C1 segment of cervical spinal cord (tissue), 14 donors: ENCODE measurements at regions not wholly inside any gene's neighbourhood (a gene's known extent, or its start where the extent isn't known, plus 50 kb on each side); places are given as distances from the start of the nearest gene placed in this dataset.
A peak's percentile ranks its signal among the peaks of the same experiment; 100 is the strongest.
"Not testable (repeated sequence)": the region's sequence is repeated elsewhere in the genome, so short reads cannot be mapped to it uniquely, and the experiment has no call there.

Experiments used
- DNase-seq, 14 donors: peaks; one replicate each; lab custom pipeline; 2025; lab: John Stamatoyannopoulos, UW

DNA sequence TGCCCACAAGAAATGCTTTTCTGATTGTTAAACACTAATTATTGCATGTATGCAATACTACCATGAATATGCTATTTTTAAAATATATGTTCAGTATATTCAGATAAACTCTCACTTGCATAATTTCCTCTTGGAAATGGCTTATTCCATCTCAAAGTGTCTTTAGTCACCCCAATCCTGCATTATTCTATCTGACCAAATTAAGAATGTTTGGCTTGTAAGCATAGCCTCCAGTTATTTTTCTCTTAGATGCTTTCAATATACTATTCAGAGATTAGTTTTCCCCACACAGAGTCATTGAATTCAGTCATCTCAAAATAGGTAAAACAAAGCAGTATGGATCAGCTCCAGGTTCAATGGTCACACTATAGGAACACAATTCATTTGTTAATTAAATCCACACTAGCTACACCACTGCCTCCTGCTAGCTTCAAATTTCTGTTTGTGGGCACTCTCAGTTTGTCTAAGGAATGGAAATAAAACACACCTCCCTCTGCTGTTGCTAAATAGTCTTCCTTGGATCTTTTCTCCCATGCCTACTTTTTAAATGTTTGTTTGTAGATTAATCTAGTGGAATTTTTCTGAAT lies 134.6 kb upstream of the TBCA start:
- no peak for DNase-seq

DNA sequence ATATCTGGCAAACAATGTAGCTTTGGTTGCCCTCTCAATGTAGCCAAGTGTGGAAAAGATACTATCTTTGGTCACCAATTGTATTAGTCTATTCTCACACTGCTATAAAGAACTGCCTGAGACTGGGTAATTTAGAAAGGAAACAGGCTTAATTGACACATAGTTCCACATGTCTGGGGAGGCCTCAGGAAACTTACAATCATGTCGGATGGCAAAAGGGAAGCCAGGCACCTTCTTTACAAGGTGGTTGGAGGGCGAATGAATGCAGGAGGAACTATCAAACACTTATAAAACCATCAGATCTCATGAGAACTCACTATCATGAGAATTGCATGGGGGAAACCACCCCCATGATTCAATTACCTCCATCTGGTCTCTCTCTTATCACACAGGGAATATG lies 133.1 kb upstream of the TBCA start:
- DNase-seq = no peak

DNA sequence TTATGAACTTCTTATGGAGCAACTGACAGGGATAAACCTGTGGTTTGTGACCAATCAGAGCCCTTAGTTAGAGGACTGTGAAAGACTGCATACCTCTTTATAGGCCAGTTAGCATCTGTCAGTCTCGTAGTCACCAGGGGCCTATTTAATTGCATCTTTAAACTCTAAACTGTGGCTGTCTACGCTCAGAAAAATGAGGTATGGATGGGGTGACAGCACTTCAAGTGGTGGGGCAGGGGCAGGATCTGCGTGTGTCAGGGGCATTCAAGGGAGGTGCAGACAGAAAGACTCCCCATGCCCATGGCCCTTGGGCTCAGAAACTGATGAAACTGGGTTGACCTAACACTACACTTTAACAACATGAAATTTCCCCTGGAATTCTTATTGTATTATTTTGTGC lies 132.6 kb upstream of the TBCA start:
- DNase-seq = no peak

DNA sequence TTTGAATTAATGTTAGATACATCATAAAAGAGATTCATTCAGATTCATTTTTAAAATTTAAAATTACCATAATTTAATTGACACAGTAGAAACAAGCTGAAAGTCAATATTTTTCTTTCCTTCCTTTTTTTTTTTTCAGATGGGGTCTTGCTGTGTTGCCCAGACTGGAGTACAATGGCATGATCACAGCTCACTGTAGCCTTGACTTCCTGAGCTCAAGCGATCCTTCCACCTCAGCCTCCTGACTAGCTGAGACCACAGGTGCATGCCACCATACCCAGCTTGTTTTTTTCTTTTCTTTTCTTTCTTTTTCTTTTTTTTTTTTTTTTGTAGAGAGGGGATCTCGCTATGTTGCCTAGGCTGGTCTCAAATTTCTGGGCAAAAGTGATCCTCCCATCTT lies 131.6 kb upstream of the TBCA start:
- no peak for DNase-seq

DNA sequence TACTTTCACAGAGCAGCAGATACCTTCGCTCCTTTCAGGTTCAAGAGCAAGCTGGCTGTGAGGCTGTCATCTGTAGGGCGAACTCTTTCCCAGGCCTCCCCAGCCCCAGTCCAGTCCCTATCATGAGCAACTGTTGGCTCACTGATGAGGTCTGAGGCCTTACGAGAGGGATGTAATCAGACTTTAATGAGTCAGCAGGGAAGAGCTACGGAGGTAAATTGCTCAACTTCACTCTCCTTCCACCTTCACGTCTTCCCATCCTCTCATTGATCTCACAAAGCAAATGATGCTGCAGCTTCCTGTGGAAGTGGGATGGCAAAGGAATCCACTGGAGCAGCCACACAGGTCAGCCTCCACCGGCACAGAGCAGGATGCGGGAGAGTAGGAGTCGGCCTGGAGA lies 130.7 kb upstream of the TBCA start:
- DNase-seq = no peak

DNA sequence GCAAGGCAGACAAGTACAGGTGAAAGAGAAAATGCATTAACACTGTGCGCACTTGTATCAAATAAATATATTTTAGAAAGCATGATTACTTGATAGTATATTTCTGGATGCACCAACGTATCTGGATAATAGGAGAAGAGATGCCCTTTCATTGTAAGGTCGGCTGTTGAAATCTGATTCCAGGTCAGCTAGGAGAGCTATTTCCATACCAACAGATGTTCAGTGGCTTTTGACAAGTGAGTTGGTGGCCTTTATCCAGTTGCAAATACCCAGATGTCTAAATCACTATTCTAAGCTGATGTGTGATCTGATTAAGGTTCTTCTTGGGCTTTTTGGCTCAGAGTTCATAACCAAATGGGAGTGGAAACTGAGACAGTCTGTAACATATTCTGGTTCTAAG lies 128.2 kb upstream of the TBCA start:
- DNase-seq = no peak

DNA sequence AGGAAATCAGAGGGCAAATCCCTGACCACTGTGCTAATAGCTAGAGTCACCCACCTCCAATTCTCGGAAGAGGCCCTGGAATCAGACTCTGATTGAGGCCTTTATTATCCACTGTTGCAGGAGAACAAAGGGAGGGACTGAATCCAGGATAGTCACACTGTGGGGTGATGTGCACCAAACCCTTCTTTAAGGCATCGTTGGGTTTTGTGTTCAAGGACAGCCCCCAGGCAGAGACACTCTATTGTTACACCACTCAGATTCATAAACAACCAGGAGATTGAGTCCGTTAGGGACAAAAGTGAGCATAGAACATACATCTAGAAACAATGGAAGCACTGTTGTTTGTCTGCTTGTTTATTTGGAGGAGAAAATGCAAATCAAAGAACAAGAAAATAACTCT lies 124.6 kb upstream of the TBCA start:
- DNase-seq = peak in 11 of 14 donors; percentile 8 to 54 (median 33)

DNA sequence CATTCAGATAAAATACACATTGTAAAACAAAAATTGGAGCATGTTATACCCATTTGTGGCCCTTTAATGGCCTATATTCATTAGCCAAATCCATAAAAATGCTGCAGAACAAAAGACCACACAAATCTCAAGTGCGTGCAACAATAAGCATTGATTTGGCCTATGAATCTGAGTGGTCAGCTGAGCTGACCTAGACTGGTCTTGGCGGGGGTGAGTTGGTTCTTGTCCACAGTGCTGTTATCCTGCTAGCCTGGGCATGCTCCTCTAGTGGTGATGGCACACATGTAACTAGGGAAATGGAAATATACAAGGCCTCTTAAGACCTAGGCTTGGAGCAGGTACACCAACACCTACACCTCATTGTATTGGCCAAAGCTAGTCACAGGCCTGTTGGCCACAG lies 122.2 kb upstream of the TBCA start:
- peak in 12 of 14 donors; percentile 2 to 52 (median 37) for DNase-seq

DNA sequence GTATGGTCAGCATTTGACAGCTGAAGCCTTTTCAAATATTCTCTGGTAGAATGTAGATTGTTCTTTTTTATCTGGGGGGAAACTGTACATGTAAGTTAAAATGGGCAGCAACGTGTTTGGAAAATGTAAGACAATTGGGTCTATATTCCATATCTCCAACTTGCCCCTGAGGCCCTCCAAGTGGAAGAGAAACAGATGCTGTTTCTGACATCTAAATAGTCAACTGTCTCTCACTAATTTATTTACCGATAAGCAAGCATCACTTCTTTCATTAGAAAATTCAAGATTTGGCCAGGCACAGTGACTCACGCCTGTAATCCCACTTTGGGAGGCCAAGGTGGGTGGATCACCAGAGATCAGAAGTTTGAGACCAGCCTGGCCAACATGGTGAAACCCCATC lies 120.2 kb upstream of the TBCA start:
- no peak for DNase-seq

DNA sequence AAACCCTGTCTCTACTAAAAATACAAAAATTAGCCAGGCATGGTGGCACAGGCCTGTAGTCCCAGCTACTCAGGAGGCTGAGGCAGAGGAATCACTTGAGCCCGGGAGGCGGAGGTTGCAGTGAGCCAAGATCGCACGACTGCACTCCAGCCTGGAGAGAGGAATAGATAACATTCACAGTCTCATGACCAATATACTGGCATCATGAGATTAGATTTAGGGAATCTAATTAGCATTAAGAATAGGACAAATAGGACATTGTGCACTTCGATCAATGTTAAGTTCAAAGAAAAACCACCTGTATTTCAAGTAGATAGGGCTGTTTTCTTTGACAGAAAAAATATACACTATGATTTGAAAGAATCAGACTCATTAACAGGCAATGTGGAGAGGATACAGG lies 118.0 kb upstream of the TBCA start:
- not testable (repeated sequence) for DNase-seq

DNA sequence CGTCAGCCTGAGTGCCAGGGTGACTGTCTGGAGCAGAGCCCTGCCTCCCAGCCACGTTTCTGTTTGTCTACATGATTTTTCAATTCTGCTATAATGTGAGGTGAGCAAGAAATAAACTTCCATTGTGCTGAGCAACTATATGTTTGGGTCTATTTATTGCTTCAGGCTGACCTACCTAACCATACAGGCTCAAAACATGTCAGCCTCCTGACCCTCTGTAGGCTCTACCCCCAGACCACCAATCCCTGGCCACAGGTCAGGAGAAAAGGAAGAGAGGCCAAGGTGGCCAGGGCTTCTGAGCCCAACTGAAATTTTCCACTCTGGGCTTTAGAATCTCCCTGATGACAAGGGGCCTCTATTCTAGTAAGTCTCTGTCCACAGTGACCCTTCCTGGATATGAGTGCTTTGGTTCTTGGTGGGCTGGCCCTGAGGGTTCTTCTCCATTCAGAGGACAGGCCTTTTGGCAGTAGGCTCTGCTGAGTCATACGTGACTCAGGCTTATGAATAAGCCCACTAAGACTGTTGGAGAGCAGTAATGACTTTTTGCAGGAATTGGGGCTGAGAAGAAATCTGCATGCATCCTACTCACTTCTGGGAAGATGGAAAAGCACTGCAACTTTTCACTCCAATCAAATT lies 117.2 kb upstream of the TBCA start:
- DNase-seq = peak in 2 of 14 donors; percentile 64 to 69

DNA sequence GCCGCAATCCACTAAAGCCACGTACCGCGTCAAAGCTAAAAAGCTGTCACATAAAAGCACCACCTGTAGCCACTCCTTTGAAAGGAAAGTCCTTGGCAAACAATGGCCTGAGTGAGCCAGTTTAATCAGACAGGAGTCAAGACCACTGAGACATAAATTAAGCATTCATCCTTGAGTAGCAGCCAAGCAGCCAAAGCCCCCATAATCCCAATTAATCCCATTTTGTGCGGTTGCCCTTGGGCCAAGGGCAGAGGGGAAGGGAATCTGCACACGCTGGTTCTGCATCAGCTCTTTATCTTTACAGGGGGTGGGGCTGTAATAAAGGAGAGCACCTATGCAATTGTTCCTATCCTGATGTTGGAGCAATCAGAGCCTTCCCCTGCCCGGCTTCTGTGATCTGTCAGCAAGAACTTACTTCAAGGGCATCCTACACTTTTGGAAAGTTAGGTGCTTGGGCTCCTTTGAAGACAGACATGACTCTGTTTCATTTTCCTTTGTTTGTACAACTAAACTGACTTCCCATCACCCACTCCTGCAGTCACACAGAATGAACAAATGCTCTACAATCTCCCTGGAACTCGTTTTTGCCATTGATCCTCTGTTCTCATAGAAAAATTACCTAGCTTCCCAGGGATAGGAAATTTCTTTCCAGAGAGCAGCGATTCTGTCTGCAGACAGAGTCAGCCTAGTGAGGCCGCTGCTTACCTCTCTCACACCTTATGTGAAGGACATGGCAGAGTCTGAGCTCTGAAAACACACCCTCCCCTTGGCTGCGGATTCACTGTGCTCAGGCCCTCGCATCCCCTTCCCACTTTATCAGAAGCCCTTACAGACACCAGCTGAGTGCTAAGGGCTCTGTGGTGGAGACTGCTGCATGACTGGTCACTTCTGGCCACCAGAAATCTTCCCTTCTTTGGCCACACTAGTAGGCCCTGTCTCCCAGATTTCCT lies 116.2 kb upstream of the TBCA start:
- no peak for DNase-seq

DNA sequence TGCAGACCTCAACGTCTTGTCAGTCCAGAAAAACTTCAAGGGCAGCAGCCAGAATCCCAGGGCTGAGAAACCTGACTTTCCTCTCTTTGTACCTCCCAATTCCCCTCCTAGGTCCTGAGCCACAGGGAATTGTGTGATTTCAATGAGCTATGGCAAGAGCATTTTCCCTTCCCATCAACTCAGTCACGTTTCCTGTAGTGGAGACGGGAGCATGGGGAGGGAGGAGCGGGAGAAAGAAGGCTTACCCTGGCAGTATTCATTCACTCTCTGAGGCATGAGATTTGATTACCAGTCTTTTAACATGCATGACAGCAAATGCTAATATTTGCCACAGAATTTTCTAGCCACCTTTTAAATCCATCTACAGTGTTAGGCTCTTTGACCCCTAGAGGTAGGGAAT lies 109.4 kb upstream of the TBCA start:
- DNase-seq = no peak

DNA sequence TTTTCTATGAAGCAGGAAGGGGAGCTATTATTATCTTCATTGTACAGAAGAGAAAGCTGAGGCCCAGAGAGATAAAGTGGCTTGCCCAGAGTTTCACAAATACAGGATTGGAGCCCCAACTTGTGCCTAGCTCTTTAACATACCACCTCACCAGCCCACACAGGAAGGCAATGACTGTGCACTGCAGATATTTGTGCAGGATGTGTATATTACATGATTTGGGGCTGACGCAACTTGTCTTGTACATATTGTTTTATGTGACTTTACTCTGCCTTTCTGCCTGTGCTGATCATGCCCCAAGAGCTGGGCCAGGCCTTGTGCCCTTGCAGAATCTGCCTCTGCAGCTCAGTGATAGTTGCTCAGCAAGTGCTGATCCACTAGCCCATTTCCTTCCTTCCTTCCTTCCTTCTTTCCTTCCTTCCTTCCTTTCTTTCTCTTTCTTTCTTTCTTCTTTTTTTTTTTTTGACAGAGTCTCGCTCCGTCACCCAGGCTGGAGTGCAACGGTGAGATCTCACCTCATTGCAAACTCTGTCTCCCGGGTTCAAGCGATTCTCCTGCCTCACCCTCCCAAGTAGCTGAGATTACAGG lies 106.6 kb upstream of the TBCA start:
- DNase-seq = no peak

DNA sequence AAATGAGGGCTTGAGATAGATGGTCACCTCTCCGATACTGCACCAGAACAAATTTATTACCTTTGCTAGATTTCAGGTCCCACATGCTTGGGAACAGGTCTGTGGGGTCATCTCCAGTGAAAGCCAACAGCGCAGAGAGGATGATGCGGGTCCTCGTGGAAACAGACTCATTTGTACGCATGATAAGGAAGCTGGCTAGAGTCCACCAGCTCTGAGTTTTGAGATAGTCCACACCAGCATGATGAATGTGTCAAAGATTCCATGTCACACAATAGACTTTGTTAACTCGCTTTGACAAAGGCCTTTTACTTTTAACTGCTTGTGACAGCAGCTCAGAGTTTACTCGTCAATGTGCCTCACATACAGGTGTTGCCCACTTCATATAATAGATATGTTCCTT lies 105.4 kb upstream of the TBCA start:
- no peak for DNase-seq

DNA sequence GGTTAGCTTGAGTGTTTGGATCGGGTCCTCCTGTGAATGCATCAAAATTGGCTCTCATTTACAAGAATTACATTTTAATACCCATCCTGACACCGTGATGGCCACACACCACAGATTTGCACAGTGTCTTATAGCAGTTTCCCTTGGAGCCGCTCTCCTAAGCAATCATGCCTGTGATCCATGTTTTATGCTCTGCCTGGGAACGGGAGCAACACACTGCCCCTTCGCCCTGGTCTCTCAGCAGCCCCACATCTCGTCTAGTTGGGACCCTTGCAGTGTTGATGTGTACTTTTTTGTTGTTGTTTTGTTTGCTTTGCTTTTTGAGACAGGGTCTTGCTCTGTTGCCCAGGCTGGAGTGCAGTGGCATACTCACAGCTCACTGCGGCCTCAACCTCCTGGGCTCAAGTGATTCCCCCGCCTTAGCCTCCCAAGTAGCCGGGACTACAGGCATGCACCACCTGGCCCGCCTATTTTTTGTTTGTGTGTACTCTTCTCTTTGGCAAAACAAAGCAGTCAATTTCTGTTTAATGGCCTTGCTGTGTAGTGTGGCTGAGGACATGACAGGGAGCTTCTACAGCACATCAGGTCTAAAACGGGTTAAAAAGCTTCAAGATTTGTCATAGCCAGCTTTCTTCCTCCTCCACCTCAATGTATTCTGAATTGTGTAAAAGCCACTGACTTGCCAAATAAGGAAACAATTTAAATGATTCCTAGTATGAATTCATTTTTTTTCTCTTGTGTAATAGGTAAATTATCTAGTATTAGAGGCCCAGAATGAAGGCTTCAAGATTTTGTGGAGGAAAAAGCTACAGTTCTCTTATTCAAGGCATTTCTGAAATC lies 101.6 kb upstream of the TBCA start:
- no peak for DNase-seq

DNA sequence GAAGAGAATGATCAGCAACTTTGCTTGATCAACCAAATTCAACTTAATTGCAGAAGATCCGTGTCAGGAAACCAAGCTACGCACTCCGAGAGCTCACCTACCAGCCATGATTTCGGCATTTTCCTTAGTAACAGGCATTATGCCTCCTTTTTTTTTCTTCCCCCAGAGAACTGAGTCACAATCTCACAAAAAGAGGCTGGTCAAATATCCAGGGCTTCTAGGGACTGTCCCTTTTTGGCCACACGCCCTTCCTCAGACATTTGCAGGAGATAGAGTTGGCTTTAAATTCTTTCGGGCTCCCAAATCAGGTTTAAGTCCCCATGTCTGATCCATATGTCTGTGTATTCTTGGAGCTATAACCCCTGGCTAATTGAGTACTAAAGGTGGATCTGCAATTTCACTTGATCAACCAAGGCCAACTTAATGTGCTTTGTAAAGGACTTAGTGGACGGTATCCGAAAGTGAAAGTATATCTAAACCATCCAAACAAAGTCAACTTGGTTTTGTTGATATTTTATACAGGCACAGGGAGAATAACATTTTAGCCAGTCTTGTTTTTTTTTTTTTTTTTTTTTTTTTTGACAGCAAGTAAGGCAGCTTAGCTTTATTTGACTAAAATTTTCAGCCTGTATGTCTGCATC lies 100.8 kb upstream of the TBCA start:
- DNase-seq = no peak

DNA sequence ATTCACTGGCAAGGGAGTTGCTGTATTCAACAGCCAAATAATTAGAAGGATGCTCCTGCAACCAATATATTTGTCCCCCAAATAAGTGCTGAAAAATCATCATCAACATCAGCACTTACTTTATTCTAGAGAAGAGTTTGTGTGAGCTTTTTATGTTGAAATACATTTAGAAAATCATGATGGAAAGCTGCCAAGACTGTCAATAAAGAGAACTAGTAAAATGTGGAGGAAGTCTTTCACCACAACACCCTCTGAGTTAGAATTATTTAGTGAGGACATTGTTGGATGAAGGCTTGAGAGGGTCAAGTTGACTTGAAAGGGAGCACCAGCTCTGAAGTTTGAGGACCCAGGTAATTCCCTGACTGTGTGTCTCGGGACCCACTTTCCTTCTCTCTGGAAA lies 100.2 kb upstream of the TBCA start:
- DNase-seq = no peak

DNA sequence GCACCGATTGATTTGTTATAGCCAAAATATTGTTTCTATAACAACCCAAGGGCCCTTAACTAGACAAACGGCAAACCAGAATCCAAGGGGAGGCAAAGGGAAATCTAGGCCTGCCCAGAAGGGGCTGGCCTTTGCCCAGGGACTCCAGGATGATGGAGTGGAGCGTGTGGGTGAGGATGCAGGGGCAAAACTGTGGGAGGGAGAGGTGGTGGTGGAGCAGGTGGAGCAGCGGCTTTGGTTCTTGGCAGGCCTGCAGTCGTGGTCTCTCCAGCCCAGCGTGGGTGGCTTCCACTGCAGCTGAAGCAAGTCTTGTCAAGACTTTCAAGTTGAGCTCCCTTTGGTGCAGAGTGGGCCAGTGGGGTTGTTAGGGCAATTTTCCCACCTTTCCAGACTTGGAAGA lies 98.6 kb upstream of the TBCA start:
- no peak for DNase-seq

DNA sequence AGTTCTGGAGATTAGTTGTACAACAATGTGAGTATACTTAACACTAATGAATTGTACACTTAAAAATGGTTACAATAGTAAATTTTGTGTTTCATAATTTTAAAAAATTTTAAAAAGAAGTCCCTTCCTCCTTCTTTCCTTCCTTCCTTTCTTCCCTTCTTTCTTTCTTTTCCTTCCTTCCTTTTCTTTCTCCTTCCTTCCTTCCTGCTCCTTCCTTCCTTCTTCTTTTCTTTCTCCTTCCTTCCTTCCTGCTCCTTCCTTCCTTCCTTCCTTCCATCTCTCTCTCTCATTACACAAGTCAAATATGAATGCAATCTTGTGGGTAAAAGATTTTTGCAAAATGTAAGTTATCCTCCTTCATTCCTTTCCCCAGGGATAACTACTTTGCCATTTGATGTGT lies 97.1 kb upstream of the TBCA start:
- DNase-seq = no peak

DNA sequence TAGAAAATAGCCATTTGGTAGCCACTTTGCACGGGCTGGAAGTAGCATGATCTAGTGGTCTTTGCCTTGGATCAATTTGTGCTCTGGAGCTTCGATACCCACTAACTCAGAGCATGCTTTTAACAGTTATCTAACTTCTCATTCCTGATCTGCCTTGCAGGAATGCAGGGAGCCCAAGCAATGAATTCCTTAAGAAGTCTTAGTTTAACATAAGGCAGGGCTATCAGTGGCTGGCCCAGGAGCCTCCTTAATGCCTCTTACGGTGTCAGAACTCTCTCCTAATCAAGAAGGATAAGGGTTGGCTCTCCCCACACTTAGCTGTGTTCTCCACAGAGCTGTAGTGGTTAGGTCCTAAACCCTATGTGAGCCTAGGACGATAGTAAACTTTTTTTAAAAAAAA lies 95.8 kb upstream of the TBCA start:
- DNase-seq = no peak
